Lung (tissue), 11 donors: ENCODE measurements at regions not wholly inside any gene's neighbourhood (a gene's known extent, or its start where the extent isn't known, plus 50 kb on each side); places are given as distances from the start of the nearest gene placed in this dataset.

ENCODE experiments used
- ATAC-seq: fragments of 200-7000 bp; cut with Tn5 transposase; one replicate; pipeline ENCODE4 v1.9.1; 2020; ENCODE audit warnings: moderate number of reproducible peaks; ENCODE audit not compliant: insufficient read depth, low FRiP score
- DNase-seq, 3 donors: peaks; one replicate each; pipeline ENCODE4 v3.0.0-alpha.2; 2013 to 2017
- H3K27ac ChIP-seq, 2 donors: one replicate each; pipeline ENCODE4 v1.5.1; 2013; ENCODE audit warnings: mild to moderate bottlenecking in 2 of 2, moderate library complexity in 2 of 2, control low read depth in 1 of 2, inconsistent platforms in 1 of 2, low read depth in 1 of 2, low read length in 1 of 2
- H3K27me3 ChIP-seq, 3 donors: one replicate each; pipeline ENCODE4 v1.5.1; 2013; ENCODE audit warnings: low read length in 2 of 3; ENCODE audit not compliant: control insufficient read depth in 3 of 3, insufficient read depth in 3 of 3
- H3K36me3 ChIP-seq, 4 donors: one replicate each; pipeline ENCODE4 v1.5.1; 2013; ENCODE audit warnings: low read length in 4 of 4, mild to moderate bottlenecking in 1 of 4, moderate library complexity in 1 of 4; ENCODE audit not compliant: control insufficient read depth in 4 of 4, insufficient read depth in 4 of 4
- H3K4me1 ChIP-seq, 5 donors: one replicate each; pipeline ENCODE4 v1.5.1; 2013; ENCODE audit warnings: low read length in 5 of 5, mild to moderate bottlenecking in 2 of 5, moderate library complexity in 1 of 5; ENCODE audit not compliant: control insufficient read depth in 5 of 5, insufficient read depth in 5 of 5
- H3K4me3 ChIP-seq: one replicate; pipeline ENCODE4 v1.5.1; 2013; ENCODE audit warnings: mild to moderate bottlenecking, control low read depth, moderate library complexity
- H3K9ac ChIP-seq, 2 donors: one replicate each; pipeline ENCODE4 v1.5.1; 2013; ENCODE audit warnings: low read length in 2 of 2, control low read depth in 1 of 2; ENCODE audit not compliant: insufficient read depth in 1 of 2
- H3K9me3 ChIP-seq, 4 donors: one replicate each; pipeline ENCODE4 v1.5.1; 2013; ENCODE audit warnings: low read length in 3 of 4, mild to moderate bottlenecking in 1 of 4, moderate library complexity in 1 of 4; ENCODE audit not compliant: control insufficient read depth in 4 of 4, insufficient read depth in 3 of 4
- WGBS, 2 donors: extraction: QIAGEN DNeasy Blood & Tissue Kit; methylation state at CpG; one replicate each; pipeline ENCODE4 v1.1.7; 2013; 5-methylcytosine and 5-hydroxymethylcytosine counted together
- TF ChIP-seq, protein P1 (sequence below): IDR thresholded peaks from 2 replicates; pipeline ENCODE4 v1.5.1; 2012; ENCODE audit warnings: mild to moderate bottlenecking; ENCODE audit errors: control extremely low read depth, extremely low read depth
- donor health status: control.
- donor health status: control.
- donor health status: Bipolar disorder and iron deficiency.
- donor health status: healthy.
- donor health status: DM: yes; HTN: yes; CAD: no.

- Histone ChIP-seq H3K27ac (no peak overlapping the region), H3K4me3 (no peak overlapping the region), H3K27me3 (no peaks in the 10 kb centered on the region), H3K9ac (no peak overlapping the region), H3K4me1 (peaks cover 0 to 4% (median 0%) of the 10 kb centered on the region in 5 donors), H3K36me3 (no peaks in the 10 kb centered on the region), H3K9me3 (no peaks in the 10 kb centered on the region)
- ATAC-seq, result no peak
- WGBS, 2 donors, result 66 to 71% methylated on average over 1 of the region's 1 CpG
- peak in 2 of 3 donors; percentile 14 to 37 for DNase-seq
- TF ChIP-seq, protein P1, sequence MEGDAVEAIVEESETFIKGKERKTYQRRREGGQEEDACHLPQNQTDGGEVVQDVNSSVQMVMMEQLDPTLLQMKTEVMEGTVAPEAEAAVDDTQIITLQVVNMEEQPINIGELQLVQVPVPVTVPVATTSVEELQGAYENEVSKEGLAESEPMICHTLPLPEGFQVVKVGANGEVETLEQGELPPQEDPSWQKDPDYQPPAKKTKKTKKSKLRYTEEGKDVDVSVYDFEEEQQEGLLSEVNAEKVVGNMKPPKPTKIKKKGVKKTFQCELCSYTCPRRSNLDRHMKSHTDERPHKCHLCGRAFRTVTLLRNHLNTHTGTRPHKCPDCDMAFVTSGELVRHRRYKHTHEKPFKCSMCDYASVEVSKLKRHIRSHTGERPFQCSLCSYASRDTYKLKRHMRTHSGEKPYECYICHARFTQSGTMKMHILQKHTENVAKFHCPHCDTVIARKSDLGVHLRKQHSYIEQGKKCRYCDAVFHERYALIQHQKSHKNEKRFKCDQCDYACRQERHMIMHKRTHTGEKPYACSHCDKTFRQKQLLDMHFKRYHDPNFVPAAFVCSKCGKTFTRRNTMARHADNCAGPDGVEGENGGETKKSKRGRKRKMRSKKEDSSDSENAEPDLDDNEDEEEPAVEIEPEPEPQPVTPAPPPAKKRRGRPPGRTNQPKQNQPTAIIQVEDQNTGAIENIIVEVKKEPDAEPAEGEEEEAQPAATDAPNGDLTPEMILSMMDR, result no peak
Measured at GRCh38 chr11:37076866-37077265, 478.8 kb upstream of the RAG2 start.

DNA sequence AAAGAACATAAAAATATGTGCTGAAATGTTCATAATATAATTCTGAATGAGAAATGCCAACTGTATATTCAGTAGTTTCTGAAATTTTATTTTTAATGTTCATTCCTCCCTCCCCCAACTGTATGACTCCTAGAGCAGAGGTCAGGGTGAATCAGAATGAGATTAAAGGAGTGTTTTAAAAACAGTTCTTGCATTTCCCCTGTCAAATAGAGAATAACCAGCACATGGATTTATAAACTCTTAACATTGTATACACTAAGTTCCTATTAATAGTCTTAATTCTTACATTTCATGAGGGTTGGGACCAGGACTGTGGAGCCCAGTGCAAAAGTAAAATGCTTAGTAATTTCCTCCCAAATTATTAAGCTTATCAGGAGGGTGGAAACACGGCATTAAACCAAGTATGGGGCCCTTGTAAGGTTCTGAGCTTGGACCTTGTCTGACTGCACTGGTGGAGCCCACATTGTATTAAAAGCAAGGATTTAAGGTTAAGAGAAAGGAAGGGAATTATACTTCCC lies 474.6 kb upstream of the RAG2 start:
- peak in 1 of 3 donors; percentile 4 for DNase-seq
- Histone ChIP-seq H3K27ac (no peak overlapping the region), H3K9ac (no peak overlapping the region), H3K4me1 (peaks cover 0 to 4% (median 0%) of the 10 kb centered on the region in 5 donors), H3K27me3 (no peaks in the 10 kb centered on the region), H3K9me3 (no peaks in the 10 kb centered on the region), H3K4me3 (no peak overlapping the region), H3K36me3 (no peaks in the 10 kb centered on the region)
- WGBS, 2 donors, result 25 to 36% methylated on average over 1 of the region's 1 CpG
- ATAC-seq, result no peak
- TF ChIP-seq, protein P1, result no peak

DNA sequence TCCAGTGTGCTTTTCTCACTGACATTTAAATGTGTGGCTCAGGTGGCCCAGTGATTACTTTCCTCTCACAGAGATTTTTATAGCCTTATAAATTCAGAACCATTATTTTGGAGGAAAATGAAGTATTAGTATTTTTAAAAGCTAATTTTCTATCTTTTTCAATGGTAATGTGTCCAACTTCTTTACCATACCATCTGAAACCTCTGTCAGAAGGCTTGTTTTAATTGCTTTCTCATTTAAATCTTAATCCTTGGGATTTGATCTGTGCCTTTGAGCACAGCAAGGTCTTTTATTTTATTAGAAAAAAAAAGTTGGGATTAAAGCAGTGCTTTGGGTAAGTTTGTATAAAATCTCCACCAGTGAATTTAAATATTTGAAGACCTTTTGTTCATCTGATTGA lies 452.3 kb upstream of the RAG2 start:
- no peak for DNase-seq
- TF ChIP-seq, protein P1, result no peak
- no peak for ATAC-seq
- H3K4me1 ChIP-seq, result no peaks in the 10 kb centered on the region
- no peaks in the 10 kb centered on the region for H3K27me3 ChIP-seq
- H3K9ac ChIP-seq, result no peak overlapping the region
- no peak overlapping the region for H3K4me3 ChIP-seq
- H3K9me3 ChIP-seq, result no peaks in the 10 kb centered on the region
- no peak overlapping the region for H3K27ac ChIP-seq
- H3K36me3 ChIP-seq, result no peaks in the 10 kb centered on the region

- no peaks in the 10 kb centered on the region for H3K27me3 ChIP-seq
Measured at GRCh38 chr11:37040921-37041320, 442.9 kb upstream of the RAG2 start.

More at GRCh38 chr11:37040921-37041320, 442.9 kb upstream of the RAG2 start:
- H3K36me3 ChIP-seq, result no peaks in the 10 kb centered on the region
- no peaks in the 10 kb centered on the region for H3K4me1 ChIP-seq
- no peak for ATAC-seq
- no peak overlapping the region for H3K4me3 ChIP-seq
- TF ChIP-seq, protein P1, result no peak
- no peak overlapping the region for H3K9ac ChIP-seq
- H3K9me3 ChIP-seq, result no peaks in the 10 kb centered on the region
- no peak for DNase-seq
- no peak overlapping the region for H3K27ac ChIP-seq
